ENCODE measurements at regions not wholly inside any gene's neighbourhood (a gene's known extent, or its start where the extent isn't known, plus 50 kb on each side); places are given as distances from the start of the nearest gene placed in this dataset.
"Not testable (repeated sequence)": the region's sequence is repeated elsewhere in the genome, so short reads cannot be mapped to it uniquely, and the experiment has no call there.

DNA sequence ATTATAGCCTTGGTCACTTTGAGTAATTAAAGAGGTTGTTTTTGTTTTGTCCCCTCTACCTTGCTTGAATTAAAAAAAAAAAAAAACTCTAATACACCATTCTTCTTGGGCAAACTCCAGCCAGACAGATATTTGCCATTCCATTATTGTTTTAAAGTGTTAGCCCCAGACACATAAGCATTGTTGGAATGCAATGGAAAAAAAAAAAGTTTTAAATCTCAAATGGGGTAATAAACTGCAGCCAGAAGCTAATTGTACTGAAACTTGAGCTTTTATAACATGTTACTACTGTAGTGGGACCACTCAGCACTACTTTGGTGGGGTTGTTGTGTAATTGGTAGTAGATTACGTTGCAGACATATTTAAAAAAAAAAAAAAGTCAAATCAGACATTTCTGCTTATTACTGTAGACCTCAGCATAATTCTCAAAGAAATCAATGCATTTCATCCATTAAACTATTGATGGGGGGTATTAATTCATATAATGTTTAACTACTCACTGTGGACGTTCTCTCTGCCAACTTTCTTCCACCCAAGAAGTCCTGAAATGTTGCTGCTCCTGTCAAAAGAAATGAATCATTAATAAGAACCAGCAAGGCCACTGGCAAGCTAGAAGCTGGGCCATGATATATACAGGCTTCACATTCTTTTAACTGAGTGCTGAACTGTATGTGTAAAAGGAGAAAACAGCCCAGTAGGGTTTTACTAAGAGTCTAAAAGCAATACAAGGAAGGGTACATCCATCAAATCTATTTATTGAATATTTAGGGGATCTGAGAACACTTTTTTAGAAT is 626.6 kb upstream of the SOX9 start:
- no peaks in the 10 kb centered on the region for H3K4me1 ChIP-seq (ENCODE audit: insufficient read depth, low read length)
- no peak overlapping the region for H2AFZ ChIP-seq (ENCODE audit: low read depth, low read length)
- no peaks in the 10 kb centered on the region for H3K9me3 ChIP-seq (ENCODE audit: low read length)
- no peaks in the 10 kb centered on the region for H3K27me3 ChIP-seq (ENCODE audit: insufficient read depth, low read length)
- no peaks in the 10 kb centered on the region for H3K36me3 ChIP-seq (ENCODE audit: insufficient read depth, low read length)
- H3K4me3 ChIP-seq (ENCODE audit: low read length), result no peak overlapping the region

GRCh38 chr17:71495420-71495819 is 625.4 kb upstream of the SOX9 start:
- no peak overlapping the region for H2AFZ ChIP-seq (ENCODE audit: low read depth, low read length)
- H3K4me3 ChIP-seq (ENCODE audit: low read length), result no peak overlapping the region
- H3K9me3 ChIP-seq (ENCODE audit: low read length), result no peaks in the 10 kb centered on the region
- H3K4me1 ChIP-seq (ENCODE audit: insufficient read depth, low read length), result no peaks in the 10 kb centered on the region
- H3K27me3 ChIP-seq (ENCODE audit: insufficient read depth, low read length), result no peaks in the 10 kb centered on the region
- H3K36me3 ChIP-seq (ENCODE audit: insufficient read depth, low read length), result no peaks in the 10 kb centered on the region

DNA sequence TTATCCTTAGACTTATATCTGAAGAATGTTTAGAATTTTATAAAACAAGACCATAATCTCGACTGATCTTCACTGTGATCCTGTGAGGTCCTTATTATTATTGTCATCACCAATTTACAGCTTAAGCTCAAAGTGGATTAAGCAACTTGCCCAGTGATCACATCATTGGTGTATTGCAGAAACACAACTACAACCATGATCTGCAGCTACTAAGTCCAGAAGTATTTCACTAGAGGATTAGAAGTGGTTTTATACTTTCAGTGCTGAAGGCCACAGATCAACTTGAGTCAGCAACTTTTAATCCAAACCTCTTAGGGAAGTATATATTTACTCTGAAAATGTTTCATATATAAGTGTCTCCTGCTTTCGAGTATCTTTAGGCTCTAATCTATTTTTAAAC is 624.3 kb upstream of the SOX9 start:
- H3K9me3 ChIP-seq (ENCODE audit: low read length), result no peaks in the 10 kb centered on the region
- no peak overlapping the region for H3K4me3 ChIP-seq (ENCODE audit: low read length)
- no peaks in the 10 kb centered on the region for H3K27me3 ChIP-seq (ENCODE audit: insufficient read depth, low read length)
- no peaks in the 10 kb centered on the region for H3K4me1 ChIP-seq (ENCODE audit: insufficient read depth, low read length)
- H2AFZ ChIP-seq (ENCODE audit: low read depth, low read length), result no peak overlapping the region
- H3K36me3 ChIP-seq (ENCODE audit: insufficient read depth, low read length), result no peaks in the 10 kb centered on the region

- H3K27me3 ChIP-seq (ENCODE audit: insufficient read depth, low read length), result no peaks in the 10 kb centered on the region
- H3K4me1 ChIP-seq (ENCODE audit: insufficient read depth, low read length), result no peaks in the 10 kb centered on the region
- H3K9me3 ChIP-seq (ENCODE audit: low read length), result no peaks in the 10 kb centered on the region
- H3K36me3 ChIP-seq (ENCODE audit: insufficient read depth, low read length), result no peaks in the 10 kb centered on the region
- H3K4me3 ChIP-seq (ENCODE audit: low read length), result no peak overlapping the region
- no peak overlapping the region for H2AFZ ChIP-seq (ENCODE audit: low read depth, low read length)
These were observed 619.9 kb upstream of the SOX9 start for GRCh38 chr17:71500761-71501555.

- Histone ChIP-seq H3K27me3 (ENCODE audit: insufficient read depth, low read length) (no peaks in the 10 kb centered on the region), H3K9me3 (ENCODE audit: low read length) (no peaks in the 10 kb centered on the region), H3K36me3 (ENCODE audit: insufficient read depth, low read length) (no peaks in the 10 kb centered on the region), H2AFZ (ENCODE audit: low read depth, low read length) (no peak overlapping the region), H3K4me3 (ENCODE audit: low read length) (no peak overlapping the region), H3K4me1 (ENCODE audit: insufficient read depth, low read length) (no peaks in the 10 kb centered on the region)
These were observed 619.1 kb upstream of the SOX9 start for GRCh38 chr17:71501711-71502110.

DNA sequence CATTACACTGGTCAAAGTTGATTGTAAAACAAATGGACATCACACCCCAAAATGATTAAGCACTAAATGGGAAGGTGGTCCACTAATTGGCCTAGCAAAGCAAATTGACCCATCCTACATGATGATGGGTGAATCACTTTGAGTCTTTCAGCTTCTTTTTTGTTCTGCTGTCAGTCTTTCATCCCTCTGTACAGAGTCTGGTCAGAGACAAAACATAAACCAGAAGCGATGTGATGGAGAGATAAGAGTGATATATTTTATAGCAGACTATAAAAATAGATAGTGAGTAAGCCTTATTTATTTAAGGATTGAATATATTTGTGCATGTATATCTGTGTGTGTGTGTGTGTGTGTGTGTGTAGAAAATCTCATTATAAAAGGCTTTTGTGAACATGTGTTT is 618.4 kb upstream of the SOX9 start:
- no peak overlapping the region for H2AFZ ChIP-seq (ENCODE audit: low read depth, low read length)
- no peaks in the 10 kb centered on the region for H3K27me3 ChIP-seq (ENCODE audit: insufficient read depth, low read length)
- no peak overlapping the region for H3K4me3 ChIP-seq (ENCODE audit: low read length)
- no peaks in the 10 kb centered on the region for H3K9me3 ChIP-seq (ENCODE audit: low read length)
- no peaks in the 10 kb centered on the region for H3K4me1 ChIP-seq (ENCODE audit: insufficient read depth, low read length)
- H3K36me3 ChIP-seq (ENCODE audit: insufficient read depth, low read length), result no peaks in the 10 kb centered on the region

- Histone ChIP-seq H3K9me3 (ENCODE audit: low read length) (no peaks in the 10 kb centered on the region), H3K27me3 (ENCODE audit: insufficient read depth, low read length) (no peaks in the 10 kb centered on the region), H3K36me3 (ENCODE audit: insufficient read depth, low read length) (no peaks in the 10 kb centered on the region), H3K4me3 (ENCODE audit: low read length) (no peak overlapping the region), H3K4me1 (ENCODE audit: insufficient read depth, low read length) (no peaks in the 10 kb centered on the region), H2AFZ (ENCODE audit: low read depth, low read length) (no peak overlapping the region)
These were observed 616.9 kb upstream of the SOX9 start for GRCh38 chr17:71503710-71504465.

GRCh38 chr17:71505200-71505599 is 615.6 kb upstream of the SOX9 start:
- no peak overlapping the region for H3K4me3 ChIP-seq (ENCODE audit: low read length)
- H3K9me3 ChIP-seq (ENCODE audit: low read length), result no peaks in the 10 kb centered on the region
- H3K4me1 ChIP-seq (ENCODE audit: insufficient read depth, low read length), result no peaks in the 10 kb centered on the region
- H2AFZ ChIP-seq (ENCODE audit: low read depth, low read length), result no peak overlapping the region
- no peaks in the 10 kb centered on the region for H3K27me3 ChIP-seq (ENCODE audit: insufficient read depth, low read length)
- H3K36me3 ChIP-seq (ENCODE audit: insufficient read depth, low read length), result no peaks in the 10 kb centered on the region

- Histone ChIP-seq H3K4me1 (ENCODE audit: insufficient read depth, low read length) (no peaks in the 10 kb centered on the region), H3K9me3 (ENCODE audit: low read length) (no peaks in the 10 kb centered on the region), H2AFZ (ENCODE audit: low read depth, low read length) (no peak overlapping the region), H3K27me3 (ENCODE audit: insufficient read depth, low read length) (no peaks in the 10 kb centered on the region), H3K36me3 (ENCODE audit: insufficient read depth, low read length) (no peaks in the 10 kb centered on the region), H3K4me3 (ENCODE audit: low read length) (no peak overlapping the region)
These were observed 614.8 kb upstream of the SOX9 start for GRCh38 chr17:71505981-71506380.

- H3K9me3 ChIP-seq (ENCODE audit: low read length), result no peaks in the 10 kb centered on the region
- H3K4me1 ChIP-seq (ENCODE audit: insufficient read depth, low read length), result no peaks in the 10 kb centered on the region
- no peaks in the 10 kb centered on the region for H3K27me3 ChIP-seq (ENCODE audit: insufficient read depth, low read length)
- no peaks in the 10 kb centered on the region for H3K36me3 ChIP-seq (ENCODE audit: insufficient read depth, low read length)
- H2AFZ ChIP-seq (ENCODE audit: low read depth, low read length), result no peak overlapping the region
- no peak overlapping the region for H3K4me3 ChIP-seq (ENCODE audit: low read length)
These were observed 609.4 kb upstream of the SOX9 start for GRCh38 chr17:71511266-71511995.

DNA sequence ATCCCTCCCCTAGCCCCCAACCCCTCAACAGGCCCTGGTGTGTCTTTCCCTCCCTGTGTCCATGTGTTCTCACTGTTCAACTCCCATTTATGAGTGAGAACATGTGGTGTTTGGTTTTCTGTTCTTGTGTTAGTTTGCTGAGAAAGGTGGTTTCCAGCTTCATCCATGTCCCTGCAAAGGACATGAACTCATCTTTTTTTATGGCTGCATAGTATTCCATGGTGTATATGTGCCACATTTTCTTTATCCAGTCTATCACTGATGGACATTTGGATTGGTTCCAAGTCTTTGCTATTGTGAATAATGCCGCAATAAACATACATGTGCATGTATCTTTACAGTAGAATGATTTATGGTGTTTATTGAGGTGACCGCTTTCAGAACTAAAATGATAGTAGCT is 607.1 kb upstream of the SOX9 start:
- not testable (repeated sequence) for H3K9me3 ChIP-seq (ENCODE audit: low read length); H3K4me3 ChIP-seq (ENCODE audit: low read length); H3K36me3 ChIP-seq (ENCODE audit: insufficient read depth, low read length); H2AFZ ChIP-seq (ENCODE audit: low read depth, low read length); H3K4me1 ChIP-seq (ENCODE audit: insufficient read depth, low read length); H3K27me3 ChIP-seq (ENCODE audit: insufficient read depth, low read length)

- Histone ChIP-seq H3K9me3 (ENCODE audit: low read length) (no peaks in the 10 kb centered on the region), H3K27me3 (ENCODE audit: insufficient read depth, low read length) (no peaks in the 10 kb centered on the region), H2AFZ (ENCODE audit: low read depth, low read length) (no peak overlapping the region), H3K36me3 (ENCODE audit: insufficient read depth, low read length) (no peaks in the 10 kb centered on the region), H3K4me1 (ENCODE audit: insufficient read depth, low read length) (no peaks in the 10 kb centered on the region), H3K4me3 (ENCODE audit: low read length) (no peak overlapping the region)
These were observed 604.7 kb upstream of the SOX9 start for GRCh38 chr17:71516149-71516548.
